ENCODE measurements at regions not wholly inside any gene's neighbourhood (a gene's known extent, or its start where the extent isn't known, plus 50 kb on each side); places are given as distances from the start of the nearest gene placed in this dataset.

- 17% methylated on average over 17 of the region's 17 CpGs for WGBS (ENCODE audit: low lambda C conversion rate, missing lambda C conversion rate)
- Histone ChIP-seq H3K27me3 (no peaks in the 10 kb centered on the region), H3K4me1 (ENCODE audit: insufficient read depth) (no peaks in the 10 kb centered on the region), H3K9me3 (ENCODE audit: low read depth) (no peaks in the 10 kb centered on the region), H3K4me3 (peak overlapping the region; percentile 24), H4K20me1 (ENCODE audit: insufficient read depth, poor library complexity, severe bottlenecking) (no peaks in the 10 kb centered on the region), H3K27ac (peak overlapping the region; percentile 61), H2AFZ (peak overlapping the region; percentile 72), H3K9me2 (replicated peaks; ENCODE audit: insufficient read depth) (no peaks in the 10 kb centered on the region), H3K4me2 (peak overlapping the region; percentile 83), H3K36me3 (replicated peaks; ENCODE audit: insufficient read depth, low read depth) (no peaks in the 10 kb centered on the region), H3K79me2 (no peaks in the 10 kb centered on the region)
- DNase-seq (ENCODE audit: low spot score): peak; percentile 97
- TF ChIP-seq EZH2 (IDR thresholded peaks at IDR 0.05; ENCODE audit: borderline replicate concordance) (no peak), EZH2phosphoT487 (IDR thresholded peaks at IDR 0.05; ENCODE audit: low read depth, severe bottlenecking, unreplicated experiment) (no peak), CTCF (IDR thresholded peaks at IDR 0.05; ENCODE audit: poor library complexity) (peak; percentile 98)
Measured at GRCh38 chr5:174419540-174420132, 304.7 kb upstream of the MSX2 start.

- Histone ChIP-seq H4K20me1 (ENCODE audit: insufficient read depth, poor library complexity, severe bottlenecking) (no peaks in the 10 kb centered on the region), H3K36me3 (replicated peaks; ENCODE audit: insufficient read depth, low read depth) (no peaks in the 10 kb centered on the region), H3K4me1 (ENCODE audit: insufficient read depth) (peaks cover 4% of the 10 kb centered on the region), H3K4me3 (no peak overlapping the region), H3K27ac (no peak overlapping the region), H3K79me2 (no peaks in the 10 kb centered on the region), H3K27me3 (no peaks in the 10 kb centered on the region), H3K9me2 (replicated peaks; ENCODE audit: insufficient read depth) (no peaks in the 10 kb centered on the region), H3K4me2 (no peak overlapping the region), H3K9me3 (ENCODE audit: low read depth) (no peaks in the 10 kb centered on the region), H2AFZ (no peak overlapping the region)
- WGBS (ENCODE audit: low lambda C conversion rate, missing lambda C conversion rate): 63% methylated on average over 1 of the region's 1 CpG
- TF ChIP-seq EZH2 (IDR thresholded peaks at IDR 0.05; ENCODE audit: borderline replicate concordance) (no peak), EZH2phosphoT487 (IDR thresholded peaks at IDR 0.05; ENCODE audit: low read depth, severe bottlenecking, unreplicated experiment) (no peak), CTCF (IDR thresholded peaks at IDR 0.05; ENCODE audit: poor library complexity) (no peak)
- no peak for DNase-seq (ENCODE audit: low spot score)
Measured at GRCh38 chr5:174420651-174421407, 303.6 kb upstream of the MSX2 start.

- Histone ChIP-seq H3K27ac (no peak overlapping the region), H3K79me2 (no peaks in the 10 kb centered on the region), H2AFZ (no peak overlapping the region), H3K9me2 (replicated peaks; ENCODE audit: insufficient read depth) (no peaks in the 10 kb centered on the region), H3K27me3 (no peaks in the 10 kb centered on the region), H4K20me1 (ENCODE audit: insufficient read depth, poor library complexity, severe bottlenecking) (no peaks in the 10 kb centered on the region), H3K4me3 (no peak overlapping the region), H3K4me2 (no peak overlapping the region), H3K9me3 (ENCODE audit: low read depth) (no peaks in the 10 kb centered on the region), H3K36me3 (replicated peaks; ENCODE audit: insufficient read depth, low read depth) (no peaks in the 10 kb centered on the region), H3K4me1 (ENCODE audit: insufficient read depth) (peaks cover 4% of the 10 kb centered on the region)
- TF ChIP-seq EZH2 (IDR thresholded peaks at IDR 0.05; ENCODE audit: borderline replicate concordance) (no peak), EZH2phosphoT487 (IDR thresholded peaks at IDR 0.05; ENCODE audit: low read depth, severe bottlenecking, unreplicated experiment) (no peak), CTCF (IDR thresholded peaks at IDR 0.05; ENCODE audit: poor library complexity) (no peak)
- 63% methylated on average over 7 of the region's 7 CpGs for WGBS (ENCODE audit: low lambda C conversion rate, missing lambda C conversion rate)
- DNase-seq (ENCODE audit: low spot score): no peak
Measured at GRCh38 chr5:174421408-174421805, 303.0 kb upstream of the MSX2 start.
